IMR-90 (cell line): ENCODE measurements at regions not wholly inside any gene's neighbourhood (a gene's known extent, or its start where the extent isn't known, plus 50 kb on each side); places are given as distances from the start of the nearest gene placed in this dataset.

ENCODE experiments used
- ATAC-seq: fragments of 200-7000 bp; cut with Tn5 transposase; 2 replicates; pipeline ENCODE4 v1.9.1; 2020; ENCODE audit warnings: low read depth, mild to moderate bottlenecking, moderate library complexity
- BruUV-seq: library from RNA; stranded (reverse); fragments of 400-500 nt; replicated peaks from 2 replicates; lab custom pipeline; 2021; lab: Mats Ljungman, UMichigan
- CTCF ChIA-PET: fragments of 300-600 bp; formaldehyde crosslinking; extraction: SDS; loops from one replicate; lab custom pipeline; 2021; ENCODE audit warnings: antibody characterized with exemption; lab: Yijun Ruan, JAX
- POLR2A ChIA-PET: fragments of 300-600 bp; sonication (Branson Sonifier 250); formaldehyde crosslinking; loops from one replicate; lab custom pipeline; 2022; ENCODE audit warnings: antibody characterized with exemption; ENCODE audit not compliant: unreplicated experiment; lab: Charles Lee
- DNase-seq: peaks from one replicate; pipeline ENCODE4 v3.0.0; 2013
- H2AFZ ChIP-seq: replicated peaks from 2 replicates; pipeline ENCODE3; 2013; ENCODE audit warnings: low read length, mild to moderate bottlenecking; ENCODE audit not compliant: poor library complexity
- H2AK5ac ChIP-seq: 2 replicates; pipeline ENCODE4 v1.6.1; 2013; ENCODE audit warnings: low read depth, low read length, inconsistent platforms
- H2AK9ac ChIP-seq: replicated peaks from 2 replicates; pipeline ENCODE3; 2013; ENCODE audit warnings: mild to moderate bottlenecking, low read depth, low read length, moderate library complexity; ENCODE audit not compliant: poor library complexity
- H2BK120ac ChIP-seq: 2 replicates; pipeline ENCODE4 v1.6.1; 2013; ENCODE audit warnings: low read depth, low read length, inconsistent platforms
- H2BK15ac ChIP-seq: 3 replicates; pipeline ENCODE4 v1.6.1; 2013; ENCODE audit warnings: low read depth, low read length, inconsistent platforms
- H2BK20ac ChIP-seq: 2 replicates; pipeline ENCODE4 v1.6.1; 2013; ENCODE audit warnings: low read depth, mild to moderate bottlenecking, inconsistent platforms, low read length, moderate library complexity
- H2BK5ac ChIP-seq: 2 replicates; pipeline ENCODE4 v1.6.1; 2013; ENCODE audit warnings: mild to moderate bottlenecking, low read depth, low read length, inconsistent platforms; ENCODE audit not compliant: poor library complexity, severe bottlenecking
- H3K14ac ChIP-seq: replicated peaks from 2 replicates; pipeline ENCODE4 v1.6.1; 2013; ENCODE audit warnings: low read depth, low read length, inconsistent platforms
- H3K18ac ChIP-seq: 2 replicates; pipeline ENCODE4 v1.6.1; 2013; ENCODE audit warnings: low read depth, low read length, control low read depth
- H3K23ac ChIP-seq: 2 replicates; pipeline ENCODE4 v1.6.1; 2013; ENCODE audit warnings: low read depth, low read length, inconsistent platforms
- H3K27ac ChIP-seq: 2 replicates; pipeline ENCODE4 v1.5.1; 2013; ENCODE audit warnings: mild to moderate bottlenecking, control low read depth, low read length; ENCODE audit not compliant: insufficient read depth
- H3K27me3 ChIP-seq: 2 replicates; pipeline ENCODE4 v1.6.1; 2013; ENCODE audit warnings: low read length; ENCODE audit not compliant: control insufficient read depth, insufficient read depth
- H3K36me3 ChIP-seq: 2 replicates; pipeline ENCODE4 v1.6.1; 2013; ENCODE audit warnings: low read length, mixed read lengths; ENCODE audit not compliant: control insufficient read depth, insufficient read depth
- H3K4ac ChIP-seq: 2 replicates; pipeline ENCODE4 v1.6.1; 2013; ENCODE audit warnings: low read depth, low read length, inconsistent platforms
- H3K4me1 ChIP-seq: 2 replicates; pipeline ENCODE4 v1.6.1; 2013; ENCODE audit warnings: low read length, mixed read lengths; ENCODE audit not compliant: control insufficient read depth, insufficient read depth
- H3K4me2 ChIP-seq: 2 replicates; pipeline ENCODE4 v1.6.1; 2013; ENCODE audit warnings: low read depth, mild to moderate bottlenecking, control low read depth, low read length, moderate library complexity
- H3K4me3 ChIP-seq: 2 replicates; pipeline ENCODE4 v1.5.1; 2013; ENCODE audit warnings: low read depth, mild to moderate bottlenecking, control low read depth, low read length, moderate library complexity; ENCODE audit not compliant: insufficient read depth
- H3K56ac ChIP-seq: 2 replicates; pipeline ENCODE4 v1.6.1; 2013; ENCODE audit warnings: low read length, inconsistent platforms; ENCODE audit not compliant: insufficient read depth; ENCODE audit errors: extremely low read depth
- H3K79me1 ChIP-seq, 2 experiments: 2 replicates each; pipeline ENCODE4 v1.6.1; 2013; ENCODE audit warnings: low read length in 2 of 2, inconsistent platforms in 1 of 2, low read depth in 1 of 2
- H3K9ac ChIP-seq: 2 replicates; pipeline ENCODE4 v1.6.1; 2013; ENCODE audit warnings: low read depth, low read length, control low read depth
- H3K9me1 ChIP-seq: 2 replicates; pipeline ENCODE4 v1.6.1; 2013; ENCODE audit warnings: low read length, inconsistent platforms; ENCODE audit not compliant: insufficient read depth
- H3K9me3 ChIP-seq: 2 replicates; pipeline ENCODE4 v1.6.1; 2013; ENCODE audit warnings: low read length; ENCODE audit not compliant: control insufficient read depth, insufficient read depth
- H4K20me1 ChIP-seq: 2 replicates; pipeline ENCODE4 v1.6.1; 2013; ENCODE audit warnings: low read length, inconsistent platforms; ENCODE audit not compliant: insufficient read depth
- H4K5ac ChIP-seq: 2 replicates; pipeline ENCODE4 v1.6.1; 2013; ENCODE audit warnings: mild to moderate bottlenecking, low read depth, low read length, control low read depth
- H4K8ac ChIP-seq, 2 experiments: 2 replicates each; pipeline ENCODE4 v1.6.1; 2013; ENCODE audit warnings: low read depth in 2 of 2, low read length in 2 of 2, control low read depth in 1 of 2, inconsistent platforms in 1 of 2
- H4K91ac ChIP-seq: 2 replicates; pipeline ENCODE4 v1.6.1; 2013; ENCODE audit warnings: low read depth, low read length, inconsistent platforms; ENCODE audit not compliant: insufficient read depth
- CEBPB ChIP-seq: IDR thresholded peaks from 2 replicates; pipeline ENCODE4 v1.6.1; 2012; ENCODE audit warnings: low read depth, low read length, improper control_type of control experiment
- CHD1 ChIP-seq: IDR thresholded peaks from 2 replicates; pipeline ENCODE4 v1.6.1; 2012; ENCODE audit warnings: low read depth, low read length, improper control_type of control experiment
- RAD21 ChIP-seq: IDR thresholded peaks from 2 replicates; pipeline ENCODE4 v1.6.1; 2012; ENCODE audit warnings: low read length, improper control_type of control experiment
- WGBS, 2 experiments: methylation state at CpG; one replicate each; pipeline versions ENCODE4 v1.1.5 to v1.1.7; 2013; ENCODE audit warnings: missing lambda C conversion rate in 2 of 2; ENCODE audit not compliant: insufficient read length in 1 of 2; ENCODE audit errors: extremely low coverage in 2 of 2; 5-methylcytosine and 5-hydroxymethylcytosine counted together
- dilution Hi-C: fragments of 300-500 bp; cut with HindIII; formaldehyde crosslinking; loops from one replicate; pipeline ENCODE4 v1.14.3; 2018; ENCODE audit warnings: low sequenced_read_pairs; ENCODE audit not compliant: unreplicated experiment
- in situ Hi-C: fragments of 300-500 bp; cut with MboI; formaldehyde crosslinking; loops from 3 replicates; pipeline ENCODE4 v1.14.3; 2019; ENCODE audit warnings: low sequenced_read_pairs, inconsistent platforms, mixed read lengths
- intact Hi-C: fragments of 100-400 bp; cut with micrococcal nuclease; formaldehyde crosslinking; loops from 2 replicates; pipeline ENCODE4 v1.10.0; 2022
- TF ChIP-seq, protein P1 (sequence below): conservative IDR thresholded peaks from 2 replicates; pipeline ENCODE4 v1.5.1; 2012; ENCODE audit warnings: mild to moderate bottlenecking, low read depth, low read length, improper control_type of control experiment

DNA sequence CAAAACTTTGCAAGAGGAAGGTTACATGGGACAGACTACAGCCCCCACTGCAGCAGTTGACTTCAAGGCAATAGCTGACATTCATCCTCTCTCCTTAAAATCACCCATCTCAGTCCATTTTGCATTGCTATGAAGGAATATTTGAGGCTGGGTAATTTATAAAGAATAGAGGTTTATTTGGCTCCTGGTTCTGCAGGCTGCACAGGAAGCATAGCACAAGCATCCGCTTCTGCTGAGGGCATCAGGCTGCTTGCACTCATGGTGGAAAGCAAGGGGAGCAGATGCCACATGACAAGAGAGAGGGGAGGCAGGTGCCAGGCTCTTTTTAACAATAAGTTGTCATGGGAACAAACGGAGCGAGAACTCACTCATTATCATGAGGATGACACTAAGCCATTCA lies 646.0 kb downstream of the ZEB2 start:
- Histone ChIP-seq H2BK5ac (no peak overlapping the region), H3K23ac (no peak overlapping the region), H2AFZ (no peak overlapping the region), H2BK20ac (no peak overlapping the region), H4K91ac (no peak overlapping the region), H2BK15ac (no peak overlapping the region), H3K14ac (no peak overlapping the region), H2AK9ac (no peak overlapping the region), H3K36me3 (no peaks in the 10 kb centered on the region), H3K27me3 (no peaks in the 10 kb centered on the region), H3K4me3 (no peak overlapping the region), H2BK120ac (no peak overlapping the region), H3K4me1 (no peaks in the 10 kb centered on the region), H2AK5ac (no peak overlapping the region), H3K56ac (no peak overlapping the region), H4K8ac (no peak overlapping the region), H3K4ac (no peak overlapping the region), H3K9me3 (peaks cover 5% of the 10 kb centered on the region), H3K18ac (no peak overlapping the region), H4K20me1 (no peaks in the 10 kb centered on the region), H3K9ac (no peak overlapping the region), H3K9me1 (no peaks in the 10 kb centered on the region), H3K79me1 (no peaks in the 10 kb centered on the region), H3K27ac (no peak overlapping the region), H4K5ac (no peak overlapping the region), H3K4me2 (no peak overlapping the region)
- intact Hi-C loops, result no loop called here
- TF ChIP-seq, protein P1, sequence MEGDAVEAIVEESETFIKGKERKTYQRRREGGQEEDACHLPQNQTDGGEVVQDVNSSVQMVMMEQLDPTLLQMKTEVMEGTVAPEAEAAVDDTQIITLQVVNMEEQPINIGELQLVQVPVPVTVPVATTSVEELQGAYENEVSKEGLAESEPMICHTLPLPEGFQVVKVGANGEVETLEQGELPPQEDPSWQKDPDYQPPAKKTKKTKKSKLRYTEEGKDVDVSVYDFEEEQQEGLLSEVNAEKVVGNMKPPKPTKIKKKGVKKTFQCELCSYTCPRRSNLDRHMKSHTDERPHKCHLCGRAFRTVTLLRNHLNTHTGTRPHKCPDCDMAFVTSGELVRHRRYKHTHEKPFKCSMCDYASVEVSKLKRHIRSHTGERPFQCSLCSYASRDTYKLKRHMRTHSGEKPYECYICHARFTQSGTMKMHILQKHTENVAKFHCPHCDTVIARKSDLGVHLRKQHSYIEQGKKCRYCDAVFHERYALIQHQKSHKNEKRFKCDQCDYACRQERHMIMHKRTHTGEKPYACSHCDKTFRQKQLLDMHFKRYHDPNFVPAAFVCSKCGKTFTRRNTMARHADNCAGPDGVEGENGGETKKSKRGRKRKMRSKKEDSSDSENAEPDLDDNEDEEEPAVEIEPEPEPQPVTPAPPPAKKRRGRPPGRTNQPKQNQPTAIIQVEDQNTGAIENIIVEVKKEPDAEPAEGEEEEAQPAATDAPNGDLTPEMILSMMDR, result no peak
- TF ChIP-seq CEBPB, result no peak
- TF ChIP-seq RAD21, result no peak
- no peak for TF ChIP-seq CHD1
- ChIA-PET POLR2A (no interaction called here), CTCF (no interaction called here)
- BruUV-seq, result no TSS peak
- no peak for ATAC-seq
- no CpG with 5 or more reads among the region's 3 CpGs for WGBS, 2 experiments
- dilution Hi-C loops, result no loop called here
- DNase-seq, result no peak
- in situ Hi-C loops, result no loop called here
